ENCODE measurements at regions not wholly inside any gene's neighbourhood (a gene's known extent, or its start where the extent isn't known, plus 50 kb on each side); places are given as distances from the start of the nearest gene placed in this dataset.

DNA sequence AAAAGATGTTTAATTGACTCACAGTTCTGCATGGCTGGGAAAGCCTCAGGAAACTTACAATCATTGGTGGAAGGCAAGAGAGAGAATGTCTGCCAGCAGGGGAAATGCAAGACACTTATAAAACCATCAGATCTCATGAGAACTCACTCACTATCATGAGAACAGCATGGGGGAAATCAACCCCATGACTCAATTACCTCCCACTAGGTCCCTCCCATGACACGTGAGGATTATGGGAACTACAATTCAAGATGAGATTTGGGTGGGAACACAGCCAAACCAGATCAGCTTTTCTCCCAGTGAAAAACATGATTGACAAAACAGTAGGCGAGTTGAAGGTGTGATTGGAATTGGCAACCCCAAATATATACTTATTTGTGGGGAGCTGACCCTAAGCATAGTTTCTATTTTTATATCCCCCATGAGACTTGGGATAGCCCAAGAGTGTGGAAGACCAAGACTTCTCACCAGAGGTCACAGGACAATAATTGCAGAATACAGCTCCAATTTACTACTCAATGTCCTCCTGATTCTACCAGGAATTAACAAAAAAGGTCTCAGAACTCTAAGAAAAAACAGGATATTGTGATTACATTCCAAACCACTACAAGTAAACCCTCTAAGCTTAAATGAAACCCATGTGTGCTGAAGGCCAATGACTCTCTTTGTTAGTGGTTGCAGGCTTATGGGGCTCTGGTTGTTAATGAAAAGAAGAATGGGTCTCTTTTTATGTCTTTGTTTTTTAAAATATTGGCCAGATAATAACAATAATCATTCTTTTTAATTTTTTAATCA is 96.1 kb upstream of the PIK3C3 start:
- ChIA-PET SMC1A (ENCODE audit: uncharacterized antibody, unreplicated experiment) (interaction anchor here (1.3 to 1.6 kb wide), 2 partner anchors 10 kb away, joined by 5 to 6 read pairs; no protein-coding TSS in a partner anchor), POLR2A (no interaction called here), RAD21 (ENCODE audit: unreplicated experiment) (no interaction called here), CTCF (interaction anchor here (0.8 to 1.0 kb wide), 3 partner anchors 9 to 51 kb away, joined by 3 to 4 read pairs (median 4); no protein-coding TSS in a partner anchor)
- Histone ChIP-seq H3K4me2 (ENCODE audit: control insufficient read depth, insufficient read depth) (no peak overlapping the region), H3K79me2 (ENCODE audit: control insufficient read depth, insufficient read depth, low read length) (no peaks in the 10 kb centered on the region), H3K4me1 (ENCODE audit: control insufficient read depth, insufficient read depth, low read length) (no peaks in the 10 kb centered on the region), H3K27ac (ENCODE audit: control insufficient read depth, insufficient read depth) (no peak overlapping the region), H4K20me1 (ENCODE audit: control insufficient read depth, insufficient read depth) (no peaks in the 10 kb centered on the region), H3K4me3 (no peak overlapping the region), H3K27me3 (replicated peaks in 1 of 2; ENCODE audit: control insufficient read depth in 2 of 2, insufficient read depth in 2 of 2, low read length in 1 of 2) (no peaks in the 10 kb centered on the region), H2AFZ (ENCODE audit: control insufficient read depth, low read depth, low read length) (no peak overlapping the region), H3K9me3 (replicated peaks; ENCODE audit: control insufficient read depth, insufficient read depth, low read length) (no peaks in the 10 kb centered on the region), H3K9ac (ENCODE audit: control insufficient read depth, insufficient read depth, low read length) (no peak overlapping the region), H3K36me3 (ENCODE audit: control insufficient read depth in 2 of 2, insufficient read depth in 2 of 2, low read length in 1 of 2) (no peaks in the 10 kb centered on the region)
- DNase-seq (ENCODE audit: low read depth, low spot score) = no peak
- intact Hi-C loops (cut with micrococcal nuclease; ENCODE audit: unreplicated experiment) (no loop called here), in situ Hi-C loops (cut with MboI) (no loop called here)
- no peak for ATAC-seq
- 0% methylated on average over 2 of the region's 2 CpGs for WGBS (ENCODE audit: insufficient coverage, insufficient replicate concordance, low lambda C conversion rate, missing lambda C conversion rate)
- FAIRE-seq = no peak
- TF ChIP-seq STAT3 (IDR thresholded peaks at IDR 0.05; ENCODE audit: low read depth, low read length) (no peak), SMAD1 (IDR thresholded peaks at IDR 0.05; ENCODE audit: low read depth, partially characterized antibody) (no peak), NR2C1 (IDR thresholded peaks at IDR 0.05) (no peak), SREBF2 (IDR thresholded peaks at IDR 0.05; ENCODE audit: low read length) (no peak), RELA (IDR thresholded peaks at IDR 0.05; ENCODE audit: borderline replicate concordance, partially characterized antibody) (no peak), IRF4 (IDR thresholded peaks at IDR 0.05; ENCODE audit: low read depth, low read length) (no peak)
- TF ChIP-seq, protein P1, sequence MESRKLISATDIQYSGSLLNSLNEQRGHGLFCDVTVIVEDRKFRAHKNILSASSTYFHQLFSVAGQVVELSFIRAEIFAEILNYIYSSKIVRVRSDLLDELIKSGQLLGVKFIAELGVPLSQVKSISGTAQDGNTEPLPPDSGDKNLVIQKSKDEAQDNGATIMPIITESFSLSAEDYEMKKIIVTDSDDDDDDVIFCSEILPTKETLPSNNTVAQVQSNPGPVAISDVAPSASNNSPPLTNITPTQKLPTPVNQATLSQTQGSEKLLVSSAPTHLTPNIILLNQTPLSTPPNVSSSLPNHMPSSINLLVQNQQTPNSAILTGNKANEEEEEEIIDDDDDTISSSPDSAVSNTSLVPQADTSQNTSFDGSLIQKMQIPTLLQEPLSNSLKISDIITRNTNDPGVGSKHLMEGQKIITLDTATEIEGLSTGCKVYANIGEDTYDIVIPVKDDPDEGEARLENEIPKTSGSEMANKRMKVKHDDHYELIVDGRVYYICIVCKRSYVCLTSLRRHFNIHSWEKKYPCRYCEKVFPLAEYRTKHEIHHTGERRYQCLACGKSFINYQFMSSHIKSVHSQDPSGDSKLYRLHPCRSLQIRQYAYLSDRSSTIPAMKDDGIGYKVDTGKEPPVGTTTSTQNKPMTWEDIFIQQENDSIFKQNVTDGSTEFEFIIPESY (IDR thresholded peaks at IDR 0.05) = no peak
- TF ChIP-seq, protein P2, sequence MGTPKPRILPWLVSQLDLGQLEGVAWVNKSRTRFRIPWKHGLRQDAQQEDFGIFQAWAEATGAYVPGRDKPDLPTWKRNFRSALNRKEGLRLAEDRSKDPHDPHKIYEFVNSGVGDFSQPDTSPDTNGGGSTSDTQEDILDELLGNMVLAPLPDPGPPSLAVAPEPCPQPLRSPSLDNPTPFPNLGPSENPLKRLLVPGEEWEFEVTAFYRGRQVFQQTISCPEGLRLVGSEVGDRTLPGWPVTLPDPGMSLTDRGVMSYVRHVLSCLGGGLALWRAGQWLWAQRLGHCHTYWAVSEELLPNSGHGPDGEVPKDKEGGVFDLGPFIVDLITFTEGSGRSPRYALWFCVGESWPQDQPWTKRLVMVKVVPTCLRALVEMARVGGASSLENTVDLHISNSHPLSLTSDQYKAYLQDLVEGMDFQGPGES (IDR thresholded peaks at IDR 0.05) = no peak
- TF ChIP-seq, protein P3, sequence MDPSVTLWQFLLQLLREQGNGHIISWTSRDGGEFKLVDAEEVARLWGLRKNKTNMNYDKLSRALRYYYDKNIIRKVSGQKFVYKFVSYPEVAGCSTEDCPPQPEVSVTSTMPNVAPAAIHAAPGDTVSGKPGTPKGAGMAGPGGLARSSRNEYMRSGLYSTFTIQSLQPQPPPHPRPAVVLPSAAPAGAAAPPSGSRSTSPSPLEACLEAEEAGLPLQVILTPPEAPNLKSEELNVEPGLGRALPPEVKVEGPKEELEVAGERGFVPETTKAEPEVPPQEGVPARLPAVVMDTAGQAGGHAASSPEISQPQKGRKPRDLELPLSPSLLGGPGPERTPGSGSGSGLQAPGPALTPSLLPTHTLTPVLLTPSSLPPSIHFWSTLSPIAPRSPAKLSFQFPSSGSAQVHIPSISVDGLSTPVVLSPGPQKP (IDR thresholded peaks at IDR 0.05; ENCODE audit: low read depth, low read length) = no peak
- BruUV-seq (replicated peaks) = no TSS peak

Measured in GM12878 (cell line).